ENCODE measurements at regions not wholly inside any gene's neighbourhood (a gene's known extent, or its start where the extent isn't known, plus 50 kb on each side); places are given as distances from the start of the nearest gene placed in this dataset.

GRCh38 chr6:104644848-104645247 is 214.9 kb downstream of the HACE1 start:
- no peak for TF ChIP-seq EP300 (IDR thresholded peaks at IDR 0.05; ENCODE audit: low read length)
- no peak for TF ChIP-seq FOXP4 (CRISPR knock-in tag; IDR thresholded peaks at IDR 0.05; ENCODE audit: borderline replicate concordance)
